Right lobe of liver (tissue), 6 donors: ENCODE measurements at regions not wholly inside any gene's neighbourhood (a gene's known extent, or its start where the extent isn't known, plus 50 kb on each side); places are given as distances from the start of the nearest gene placed in this dataset.

Source experiments
- ATAC-seq, 4 donors: fragments of 200-7000 bp; cut with Tn5 transposase; one replicate each; pipeline ENCODE4 v1.9.1; 2020; ENCODE audit warnings: mild to moderate bottlenecking in 4 of 4, moderate library complexity in 4 of 4
- DNase-seq, 3 donors: peaks; one replicate each; pipeline ENCODE4 v3.0.0-alpha.2; 2020
- H3K27ac ChIP-seq, 3 donors: fragments of 200-600 bp; one replicate each; pipeline ENCODE4 v1.8.0; 2022
- H3K27me3 ChIP-seq, 2 donors: fragments of 200-600 bp; one replicate each; pipeline ENCODE4 v1.8.0; 2022
- H3K36me3 ChIP-seq, 4 donors: fragments of 200-600 bp; sonication (generic) in 1 of 4; one replicate each; pipeline versions ENCODE4 v1.5.1 to v1.8.0; 2017 to 2022; ENCODE audit warnings: control low read depth in 1 of 4
- H3K4me1 ChIP-seq, 4 donors: fragments of 200-600 bp; sonication (generic) in 1 of 4; one replicate each; pipeline versions ENCODE4 v1.5.1 to v1.8.0; 2017 to 2022; ENCODE audit warnings: control low read depth in 1 of 4
- H3K4me3 ChIP-seq, 3 donors: fragments of 200-600 bp; one replicate each; pipeline ENCODE4 v1.8.0; 2022
- H3K9me3 ChIP-seq, 4 donors: fragments of 200-600 bp; sonication (generic) in 1 of 4; one replicate each; pipeline versions ENCODE4 v1.5.1 to v1.8.0; 2017 to 2022; ENCODE audit warnings: control low read depth in 1 of 4
- POLR2A ChIP-seq: fragments of 450-650 bp; IDR thresholded peaks from one replicate; pipeline ENCODE4 v1.6.1; 2017; ENCODE audit warnings: antibody characterized with exemption, mild to moderate bottlenecking
- WGBS: methylation state at CpG from one replicate; pipeline ENCODE4 v1.1.6; 2018; ENCODE audit warnings: low coverage, low lambda C conversion rate; ENCODE audit not compliant: insufficient coverage; ENCODE audit errors: missing lambda C conversion rate; 5-methylcytosine and 5-hydroxymethylcytosine counted together
- intact Hi-C, 2 donors: fragments of 100-400 bp; cut with DNase I; formaldehyde crosslinking; loops; one replicate each; pipeline versions ENCODE4 v1.11.2 to v1.14.1; 2022
- TF ChIP-seq, protein P1 (sequence below), 4 donors: fragments of 200-600 bp in 3 of 4; fragments of 450-650 bp in 1 of 4; IDR thresholded peaks; one replicate each; pipeline versions ENCODE4 v1.5.1 to v1.8.0; 2016 to 2022; ENCODE audit warnings: antibody characterized with exemption in 4 of 4, mild to moderate bottlenecking in 2 of 4
- donor health status: DM: no; HTN: yes; CAD: no.
- donor health status: DM: no; HTN: no; CAD: no.
- donor health status: DM: no; HTN: no; CAD: no.
- donor health status: DM: no; HTN: yes; CAD: no.
- donor health status: DM: no; HTN: yes; CAD: no.

DNA sequence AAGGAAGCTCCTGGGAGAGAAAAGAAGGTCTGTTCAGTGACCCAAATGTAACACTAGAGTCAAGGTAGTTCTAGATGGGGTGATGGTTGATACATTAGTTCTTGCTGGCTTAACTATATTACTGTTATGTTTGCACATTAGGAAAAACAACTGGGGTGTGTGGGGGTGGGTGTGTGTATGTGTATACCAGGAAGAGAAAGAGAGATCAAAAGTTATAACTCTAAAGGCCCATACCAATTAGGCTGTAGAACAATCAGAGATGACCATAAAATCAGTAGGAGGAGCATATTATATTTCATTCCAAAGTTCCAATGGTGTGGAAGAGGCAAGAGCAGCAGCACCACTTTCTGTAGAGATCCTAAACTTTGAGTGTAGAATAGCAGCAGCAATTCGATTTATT, 134.7 kb upstream of the FMR1 start:
- Histone ChIP-seq H3K4me3 (no peak overlapping the region), H3K27me3 (no peaks in the 10 kb centered on the region), H3K4me1 (no peaks in the 10 kb centered on the region), H3K9me3 (no peaks in the 10 kb centered on the region), H3K36me3 (no peaks in the 10 kb centered on the region), H3K27ac (no peak overlapping the region)
- no peak for TF ChIP-seq POLR2A
- TF ChIP-seq, protein P1, sequence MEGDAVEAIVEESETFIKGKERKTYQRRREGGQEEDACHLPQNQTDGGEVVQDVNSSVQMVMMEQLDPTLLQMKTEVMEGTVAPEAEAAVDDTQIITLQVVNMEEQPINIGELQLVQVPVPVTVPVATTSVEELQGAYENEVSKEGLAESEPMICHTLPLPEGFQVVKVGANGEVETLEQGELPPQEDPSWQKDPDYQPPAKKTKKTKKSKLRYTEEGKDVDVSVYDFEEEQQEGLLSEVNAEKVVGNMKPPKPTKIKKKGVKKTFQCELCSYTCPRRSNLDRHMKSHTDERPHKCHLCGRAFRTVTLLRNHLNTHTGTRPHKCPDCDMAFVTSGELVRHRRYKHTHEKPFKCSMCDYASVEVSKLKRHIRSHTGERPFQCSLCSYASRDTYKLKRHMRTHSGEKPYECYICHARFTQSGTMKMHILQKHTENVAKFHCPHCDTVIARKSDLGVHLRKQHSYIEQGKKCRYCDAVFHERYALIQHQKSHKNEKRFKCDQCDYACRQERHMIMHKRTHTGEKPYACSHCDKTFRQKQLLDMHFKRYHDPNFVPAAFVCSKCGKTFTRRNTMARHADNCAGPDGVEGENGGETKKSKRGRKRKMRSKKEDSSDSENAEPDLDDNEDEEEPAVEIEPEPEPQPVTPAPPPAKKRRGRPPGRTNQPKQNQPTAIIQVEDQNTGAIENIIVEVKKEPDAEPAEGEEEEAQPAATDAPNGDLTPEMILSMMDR (IDR thresholded peaks at IDR 0.05): no peak
- intact Hi-C loops: no loop called here
- ATAC-seq: no peak
- 26% methylated on average over 1 of the region's 1 CpG for WGBS
- DNase-seq: no peak

DNA sequence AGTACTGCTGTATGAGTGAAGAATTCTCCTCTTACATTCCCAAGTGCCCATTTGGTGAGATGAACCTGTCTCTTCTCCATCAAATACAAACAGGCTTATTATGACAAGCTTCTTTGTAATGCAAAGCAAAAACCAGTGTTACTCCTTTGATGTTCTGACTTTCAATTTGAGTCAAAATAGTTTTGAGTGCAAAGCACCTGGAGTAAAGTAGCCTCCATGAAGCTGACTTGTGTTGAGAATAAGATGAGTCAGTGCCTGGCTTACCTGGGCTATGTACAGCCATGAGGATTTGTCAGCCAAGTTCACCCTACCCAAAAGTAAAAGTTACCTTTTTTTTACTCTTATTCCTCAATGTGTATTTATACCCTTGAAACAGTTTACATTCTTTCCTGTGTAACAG, 132.5 kb upstream of the FMR1 start:
- intact Hi-C loops: no loop called here

DNA sequence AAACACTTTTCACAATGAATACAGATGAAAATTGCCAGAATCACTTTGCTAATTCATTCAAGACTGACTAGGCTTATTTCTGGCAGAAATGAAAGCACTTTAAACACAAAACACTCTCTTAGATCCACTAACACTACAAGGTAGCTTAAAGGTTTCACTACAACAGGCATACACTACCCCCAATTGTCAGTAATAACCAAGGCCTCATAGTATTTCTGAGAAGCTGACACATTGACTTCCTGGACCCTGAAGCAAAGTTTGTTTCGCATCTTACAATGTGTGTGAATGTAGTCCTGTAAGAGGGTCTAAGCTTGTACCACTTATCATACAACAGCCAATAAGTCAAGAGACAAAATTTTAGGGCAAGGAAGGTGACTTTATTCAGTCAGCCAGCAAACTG, 129.9 kb upstream of the FMR1 start:
- Histone ChIP-seq H3K36me3 (no peaks in the 10 kb centered on the region), H3K4me3 (no peak overlapping the region), H3K27ac (no peak overlapping the region), H3K4me1 (no peaks in the 10 kb centered on the region), H3K27me3 (no peaks in the 10 kb centered on the region), H3K9me3 (no peaks in the 10 kb centered on the region)
- ATAC-seq (no peak), DNase-seq (no peak)
- 79% methylated on average over 1 of the region's 1 CpG for WGBS
- intact Hi-C loops: no loop called here
- TF ChIP-seq, protein P1 (IDR thresholded peaks at IDR 0.05): no peak

More for the DNA sequence above, 132.5 kb upstream of the FMR1 start:
- DNase-seq (no peak), ATAC-seq (no peak)
- Histone ChIP-seq H3K36me3 (no peaks in the 10 kb centered on the region), H3K4me1 (no peaks in the 10 kb centered on the region), H3K27ac (no peak overlapping the region), H3K9me3 (no peaks in the 10 kb centered on the region), H3K27me3 (no peaks in the 10 kb centered on the region), H3K4me3 (no peak overlapping the region)
- TF ChIP-seq, protein P1 (IDR thresholded peaks at IDR 0.05): no peak
- TF ChIP-seq POLR2A: no peak

DNA sequence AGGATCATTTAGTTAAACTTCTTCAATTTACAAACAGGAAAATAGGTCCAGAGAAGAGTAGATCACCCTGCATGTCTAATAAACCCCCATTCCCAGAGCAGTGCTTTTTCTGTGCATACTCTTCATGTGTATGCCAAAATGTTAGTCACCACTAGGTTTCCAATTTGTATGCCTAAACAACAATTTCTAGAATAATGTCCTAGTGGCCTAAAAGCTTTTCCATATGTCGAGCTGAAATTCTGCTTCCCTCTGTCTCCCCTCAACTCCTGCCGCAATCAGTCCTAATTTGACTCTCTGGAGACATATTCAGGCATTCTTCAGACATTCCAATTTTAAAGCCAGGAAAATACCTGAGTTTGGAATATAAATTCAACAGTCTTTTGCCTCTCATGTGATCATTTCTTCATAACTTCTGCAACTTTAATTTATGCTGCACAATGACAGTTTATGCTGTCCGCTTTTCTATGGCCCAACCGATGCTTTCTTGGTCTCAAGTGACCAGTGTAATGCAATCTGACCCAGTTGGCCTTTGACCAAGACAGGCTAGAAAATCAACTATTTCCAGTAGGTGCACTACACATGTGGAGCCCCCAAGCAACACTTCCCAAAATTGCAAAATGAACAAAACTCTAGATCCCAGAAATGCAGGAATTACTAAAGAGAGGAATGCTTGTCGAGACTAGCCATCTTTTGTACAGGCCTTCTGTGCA, 122.9 kb upstream of the FMR1 start:
- TF ChIP-seq, protein P1 (IDR thresholded peaks at IDR 0.05): no peak
- no peak for TF ChIP-seq POLR2A
- Histone ChIP-seq H3K9me3 (no peaks in the 10 kb centered on the region), H3K27me3 (no peaks in the 10 kb centered on the region), H3K4me3 (no peak overlapping the region), H3K36me3 (no peaks in the 10 kb centered on the region), H3K4me1 (no peaks in the 10 kb centered on the region), H3K27ac (no peak overlapping the region)
- intact Hi-C loops: no loop called here
- 71% methylated on average over 5 of the region's 5 CpGs for WGBS
- no peak for ATAC-seq
- no peak for DNase-seq

DNA sequence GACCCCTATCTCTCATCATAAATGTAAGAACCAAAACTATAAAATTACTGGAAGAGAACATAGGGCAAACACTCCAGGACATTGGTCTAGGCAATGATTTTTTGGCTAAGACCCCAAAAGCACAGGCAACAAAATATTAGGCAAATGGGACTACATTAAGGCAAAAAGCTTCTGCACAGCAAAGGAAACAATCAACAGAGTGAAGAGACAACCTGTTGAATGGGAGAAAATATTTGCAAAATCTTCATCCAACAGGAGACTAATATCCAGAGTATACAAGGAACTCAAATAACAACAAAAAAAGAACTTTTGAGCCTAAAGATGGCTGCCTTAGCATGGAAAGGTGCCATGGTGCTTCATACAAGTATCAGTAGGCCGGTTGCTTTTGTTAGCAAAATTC, 111.1 kb upstream of the FMR1 start:
- TF ChIP-seq, protein P1 (IDR thresholded peaks at IDR 0.05): no peak
- no peak for TF ChIP-seq POLR2A
- H3K4me1 ChIP-seq: no peaks in the 10 kb centered on the region
- H3K4me3 ChIP-seq: no peak overlapping the region
- H3K36me3 ChIP-seq: no peaks in the 10 kb centered on the region
- 67% methylated on average over 1 of the region's 1 CpG for WGBS
- no peaks in the 10 kb centered on the region for H3K27me3 ChIP-seq
- intact Hi-C loops: no loop called here
- no peak for ATAC-seq
- DNase-seq: no peak
- no peak overlapping the region for H3K27ac ChIP-seq
- H3K9me3 ChIP-seq: no peaks in the 10 kb centered on the region
